Smooth muscle cell (in vitro differentiated cells): ENCODE measurements at regions not wholly inside any gene's neighbourhood (a gene's known extent, or its start where the extent isn't known, plus 50 kb on each side); places are given as distances from the start of the nearest gene placed in this dataset.

Experiments
- DNase-seq: peaks from one replicate; lab custom pipeline; 2025; ENCODE audit not compliant: unreplicated experiment; lab: John Stamatoyannopoulos, UW
- H2AFZ ChIP-seq: fragments of 200-600 bp; sonication (generic); 2 replicates; pipeline ENCODE4 v1.6.0; 2016; ENCODE audit warnings: antibody characterized with exemption, low read depth, mild to moderate bottlenecking
- H3F3A ChIP-seq: fragments of 200-600 bp; sonication (generic); 2 replicates; pipeline ENCODE4 v1.6.0; 2017; ENCODE audit warnings: antibody characterized with exemption, low read depth
- H3K27ac ChIP-seq: fragments of 200-600 bp; sonication (generic); 2 replicates; pipeline ENCODE4 v1.5.1; 2016; ENCODE audit warnings: low read depth, mild to moderate bottlenecking
- H3K27me3 ChIP-seq: fragments of 200-600 bp; sonication (generic); 2 replicates; pipeline ENCODE4 v1.6.1; 2016; ENCODE audit warnings: low read depth, mild to moderate bottlenecking
- H3K36me3 ChIP-seq: fragments of 200-600 bp; sonication (generic); 2 replicates; pipeline ENCODE4 v1.5.1; 2016; ENCODE audit warnings: low read depth
- H3K4me1 ChIP-seq: fragments of 200-600 bp; sonication (generic); 2 replicates; pipeline ENCODE4 v1.5.1; 2016; ENCODE audit warnings: low read depth
- H3K4me2 ChIP-seq: fragments of 200-600 bp; sonication (generic); 2 replicates; pipeline ENCODE4 v1.6.0; 2016; ENCODE audit warnings: mild to moderate bottlenecking
- H3K4me3 ChIP-seq: fragments of 200-600 bp; sonication (generic); 2 replicates; pipeline ENCODE4 v1.5.1; 2016; ENCODE audit warnings: mild to moderate bottlenecking
- H3K79me2 ChIP-seq: fragments of 200-600 bp; sonication (generic); 2 replicates; pipeline ENCODE4 v1.6.0; 2016; ENCODE audit warnings: low read depth, mild to moderate bottlenecking
- H3K9ac ChIP-seq: fragments of 200-600 bp; sonication (generic); 2 replicates; pipeline ENCODE4 v1.6.0; 2016; ENCODE audit warnings: low read depth
- H3K9me3 ChIP-seq: fragments of 200-600 bp; sonication (generic); replicated peaks from 2 replicates; pipeline ENCODE4 v1.5.1; 2016; ENCODE audit warnings: low read depth
- H4K20me1 ChIP-seq: fragments of 200-600 bp; sonication (generic); 2 replicates; pipeline ENCODE4 v1.6.0; 2016; ENCODE audit warnings: low read depth
- CTCF ChIP-seq: fragments of 200-600 bp; sonication (generic); IDR thresholded peaks from 2 replicates; pipeline ENCODE4 v1.5.1; 2017; ENCODE audit warnings: borderline replicate concordance, mild to moderate bottlenecking, antibody characterized with exemption; ENCODE audit not compliant: insufficient read depth, poor library complexity, severe bottlenecking
- WGBS: methylation state at CpG from one replicate; pipeline ENCODE4 v1.1.7; 2016; ENCODE audit warnings: low lambda C conversion rate; 5-methylcytosine and 5-hydroxymethylcytosine counted together

- H3K4me1 ChIP-seq: no peaks in the 10 kb centered on the region
- H3K9me3 ChIP-seq: no peaks in the 10 kb centered on the region
- WGBS: 91% methylated on average over 7 of the region's 7 CpGs
- no peak overlapping the region for H3K4me2 ChIP-seq
- H3K79me2 ChIP-seq: no peaks in the 10 kb centered on the region
- H3K27ac ChIP-seq: no peak overlapping the region
- H3K27me3 ChIP-seq: no peaks in the 10 kb centered on the region
- DNase-seq: no peak
- no peaks in the 10 kb centered on the region for H3K36me3 ChIP-seq
- no peak for TF ChIP-seq CTCF
- H3K9ac ChIP-seq: no peak overlapping the region
- H2AFZ ChIP-seq: no peak overlapping the region
- no peaks in the 10 kb centered on the region for H3F3A ChIP-seq
- no peak overlapping the region for H3K4me3 ChIP-seq
- H4K20me1 ChIP-seq: no peaks in the 10 kb centered on the region
These were observed 829.5 kb downstream of the VGLL3 start for GRCh38 chr3:86161493-86161892.

GRCh38 chr3:86152620-86153019 is 838.3 kb downstream of the VGLL3 start:
- H3K27ac ChIP-seq: no peak overlapping the region

GRCh38 chr3:86149054-86149453 is 841.9 kb downstream of the VGLL3 start:
- Histone ChIP-seq H3K4me1 (no peaks in the 10 kb centered on the region), H3K27ac (no peak overlapping the region), H3K4me3 (no peak overlapping the region), H3K79me2 (no peaks in the 10 kb centered on the region), H3K36me3 (no peaks in the 10 kb centered on the region), H3K9me3 (no peaks in the 10 kb centered on the region), H3K9ac (no peak overlapping the region), H3K4me2 (no peak overlapping the region), H4K20me1 (no peaks in the 10 kb centered on the region), H3K27me3 (no peaks in the 10 kb centered on the region), H2AFZ (no peak overlapping the region), H3F3A (no peaks in the 10 kb centered on the region)
- no peak for DNase-seq
- no peak for TF ChIP-seq CTCF

More at GRCh38 chr3:86152620-86153019, 838.3 kb downstream of the VGLL3 start:
- Histone ChIP-seq H3F3A (no peaks in the 10 kb centered on the region), H3K4me2 (no peak overlapping the region), H3K4me3 (no peak overlapping the region), H3K36me3 (no peaks in the 10 kb centered on the region), H3K27me3 (no peaks in the 10 kb centered on the region), H4K20me1 (no peaks in the 10 kb centered on the region), H3K79me2 (no peaks in the 10 kb centered on the region), H3K9ac (no peak overlapping the region), H3K9me3 (no peaks in the 10 kb centered on the region), H3K4me1 (no peaks in the 10 kb centered on the region), H2AFZ (no peak overlapping the region)
- TF ChIP-seq CTCF: no peak
- no peak for DNase-seq

- Histone ChIP-seq H3K27ac (no peak overlapping the region), H3K9ac (no peak overlapping the region), H3K4me1 (no peaks in the 10 kb centered on the region), H3K4me3 (no peak overlapping the region), H3K9me3 (no peaks in the 10 kb centered on the region), H3K36me3 (no peaks in the 10 kb centered on the region), H3K27me3 (no peaks in the 10 kb centered on the region), H3F3A (no peaks in the 10 kb centered on the region), H2AFZ (no peak overlapping the region), H4K20me1 (no peaks in the 10 kb centered on the region), H3K79me2 (no peaks in the 10 kb centered on the region), H3K4me2 (no peak overlapping the region)
- 74% methylated on average over 5 of the region's 5 CpGs for WGBS
- DNase-seq: no peak
- TF ChIP-seq CTCF: no peak
These were observed 843.8 kb downstream of the VGLL3 start for GRCh38 chr3:86147119-86147518.
